GM12878 (cell line): ENCODE measurements at regions not wholly inside any gene's neighbourhood (a gene's known extent, or its start where the extent isn't known, plus 50 kb on each side); places are given as distances from the start of the nearest gene placed in this dataset.

ENCODE experiments used
- ATAC-seq: fragments of 200-7000 bp; cut with Tn5 transposase; 3 replicates; pipeline ENCODE4 v1.9.1; 2020; ENCODE audit warnings: mild to moderate bottlenecking, moderate library complexity
- BruUV-seq: library from RNA; stranded (reverse); fragments of 400-500 nt; replicated peaks from 2 replicates; lab custom pipeline; 2021; lab: Mats Ljungman, UMichigan
- CTCF ChIA-PET: fragments of 300-600 bp; sonication (Branson Sonifier 250); formaldehyde crosslinking; extraction: SDS; loops from one replicate; lab custom pipeline; 2021; ENCODE audit warnings: inconsistent platforms; lab: Yijun Ruan, JAX
- POLR2A ChIA-PET: fragments of 350-600 bp; formaldehyde crosslinking; extraction: SDS; loops from one replicate; lab custom pipeline; 2021; ENCODE audit warnings: inconsistent platforms; lab: Charles Lee
- RAD21 ChIA-PET: fragments of 300-600 bp; sonication (Branson Sonifier 250); formaldehyde crosslinking; loops from one replicate; lab custom pipeline; 2023; ENCODE audit warnings: antibody characterized with exemption; ENCODE audit not compliant: unreplicated experiment; lab: Charles Lee
- SMC1A ChIA-PET: fragments of 300-600 bp; sonication (Branson Sonifier 250); formaldehyde crosslinking; loops from one replicate; lab custom pipeline; 2023; ENCODE audit not compliant: unreplicated experiment, uncharacterized antibody; lab: Charles Lee
- DNase-seq: peaks from one replicate; pipeline ENCODE4 v3.0.0-alpha.2; 2011; ENCODE audit warnings: low read depth, low spot score
- FAIRE-seq: peaks from 3 replicates; lab custom pipeline; 2011; peaks lifted over from hg19 to GRCh38; lab: Jason Lieb, UNC
- H2AFZ ChIP-seq: 2 replicates; pipeline ENCODE4 v1.6.0; 2011; ENCODE audit warnings: low read depth, low read length, control low read depth; ENCODE audit not compliant: control insufficient read depth
- H3K27ac ChIP-seq: 2 replicates; pipeline ENCODE4 v1.5.1; 2011; ENCODE audit warnings: control low read depth; ENCODE audit not compliant: control insufficient read depth, insufficient read depth
- H3K27me3 ChIP-seq, 2 experiments: replicated peaks in 1 of 2; 2 replicates each; pipeline versions ENCODE4 v1.6.0 to v1.6.1; 2011; ENCODE audit warnings: low read length in 1 of 2; ENCODE audit not compliant: control insufficient read depth in 2 of 2, insufficient read depth in 2 of 2
- H3K36me3 ChIP-seq, 2 experiments: 2 replicates each; pipeline ENCODE4 v1.5.1; 2011; ENCODE audit warnings: low read length in 1 of 2; ENCODE audit not compliant: control insufficient read depth in 2 of 2, insufficient read depth in 2 of 2
- H3K4me1 ChIP-seq: 2 replicates; pipeline ENCODE4 v1.6.1; 2011; ENCODE audit warnings: mild to moderate bottlenecking, low read length, moderate library complexity, mixed read lengths; ENCODE audit not compliant: control insufficient read depth, insufficient read depth
- H3K4me2 ChIP-seq: 2 replicates; pipeline ENCODE4 v1.6.0; 2011; ENCODE audit warnings: control low read depth; ENCODE audit not compliant: control insufficient read depth, insufficient read depth
- H3K4me3 ChIP-seq: fragments of 200-600 bp; sonication (generic); 2 replicates; pipeline ENCODE4 v1.5.1; 2016
- H3K79me2 ChIP-seq: 2 replicates; pipeline ENCODE4 v1.6.0; 2011; ENCODE audit warnings: low read length; ENCODE audit not compliant: control insufficient read depth, insufficient read depth
- H3K9ac ChIP-seq: 2 replicates; pipeline ENCODE4 v1.8.0; 2011; ENCODE audit warnings: low read length, control low read depth, mixed read lengths; ENCODE audit not compliant: control insufficient read depth, insufficient read depth
- H3K9me3 ChIP-seq: replicated peaks from 3 replicates; pipeline ENCODE4 v1.5.1; 2011; ENCODE audit warnings: mild to moderate bottlenecking, low read length; ENCODE audit not compliant: control insufficient read depth, insufficient read depth
- H4K20me1 ChIP-seq: 2 replicates; pipeline ENCODE4 v1.6.0; 2011; ENCODE audit not compliant: control insufficient read depth, insufficient read depth
- ATF7 ChIP-seq: fragments of 450-650 bp; IDR thresholded peaks from 2 replicates; pipeline ENCODE4 v1.6.1; 2016; ENCODE audit warnings: low read depth, mild to moderate bottlenecking
- BCL11A ChIP-seq: IDR thresholded peaks from 2 replicates; pipeline ENCODE4 v1.6.1; 2011; ENCODE audit warnings: low read depth, low read length
- CREM ChIP-seq: IDR thresholded peaks from 2 replicates; pipeline ENCODE4 v1.6.1; 2014; ENCODE audit warnings: antibody characterized with exemption, low read depth
- EP300 ChIP-seq, 2 experiments: fragments of 150-350 bp in 1 of 2; IDR thresholded peaks; 2 replicates each; pipeline ENCODE4 v1.6.1; 2011 to 2012; ENCODE audit warnings: low read depth in 2 of 2, low read length in 2 of 2, borderline replicate concordance in 1 of 2, improper control_type of control experiment in 1 of 2, inconsistent platforms in 1 of 2; ENCODE audit not compliant: control insufficient read depth in 1 of 2
- FOXM1 ChIP-seq: IDR thresholded peaks from 2 replicates; pipeline ENCODE4 v1.6.1; 2012; ENCODE audit warnings: low read depth, mild to moderate bottlenecking, inconsistent platforms, low read length, moderate library complexity
- HCFC1 ChIP-seq: fragments of 150-350 bp; IDR thresholded peaks from 2 replicates; pipeline ENCODE4 v1.6.1; 2014; ENCODE audit warnings: low read length
- NBN ChIP-seq: fragments of 450-650 bp; IDR thresholded peaks from 2 replicates; pipeline ENCODE4 v1.6.1; 2016
- PML ChIP-seq: IDR thresholded peaks from 2 replicates; pipeline ENCODE4 v1.6.1; 2012; ENCODE audit warnings: low read length, inconsistent platforms
- SREBF1 ChIP-seq: IDR thresholded peaks from 2 replicates; pipeline ENCODE4 v1.6.1; 2012; ENCODE audit warnings: mild to moderate bottlenecking, low read length
- ZNF207 ChIP-seq: fragments of 450-650 bp; IDR thresholded peaks from 2 replicates; pipeline ENCODE4 v1.6.1; 2014; ENCODE audit warnings: antibody characterized with exemption, mild to moderate bottlenecking, borderline replicate concordance
- in situ Hi-C: fragments of 300-500 bp; cut with MboI; formaldehyde crosslinking; loops from 9 replicates; pipeline ENCODE4 v1.14.3; 2018; ENCODE audit warnings: mixed read lengths
- intact Hi-C: fragments of 100-400 bp; cut with micrococcal nuclease; formaldehyde crosslinking; loops from one replicate; pipeline ENCODE4 v1.14.2; 2022; ENCODE audit not compliant: unreplicated experiment
- TF ChIP-seq, protein P1 (sequence below): fragments of 450-650 bp; formaldehyde crosslinking; IDR thresholded peaks from 2 replicates; pipeline ENCODE4 v1.4.0; 2020; ENCODE audit warnings: mild to moderate bottlenecking, moderate library complexity

DNA sequence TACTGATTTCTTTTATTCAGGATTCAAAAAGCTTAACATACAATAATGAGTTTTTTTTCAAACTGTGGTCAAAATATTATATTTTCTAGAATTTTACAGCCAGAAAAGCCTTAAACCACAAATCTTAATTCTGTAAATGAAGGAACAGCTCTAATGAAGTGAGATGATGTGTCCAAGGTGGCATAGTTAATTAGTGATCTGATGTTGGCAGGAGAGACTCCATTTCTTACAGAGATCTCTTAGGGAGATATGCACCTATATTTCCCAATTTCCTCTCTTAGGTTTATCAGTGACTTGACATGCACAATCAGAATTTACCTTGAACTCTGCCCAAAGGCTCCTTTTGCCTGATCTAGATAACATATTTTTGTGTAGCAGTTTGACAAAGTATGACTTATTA, 211.1 kb upstream of the ZNF804B start:
- H4K20me1 ChIP-seq, result no peaks in the 10 kb centered on the region

More for the DNA sequence above, 211.1 kb upstream of the ZNF804B start:
- no peaks in the 10 kb centered on the region for H3K36me3 ChIP-seq
- ChIA-PET SMC1A (interaction anchor here (0.6 to 4.6 kb wide), 13 partner anchors 9 to 1075 kb away, joined by 3 to 50 read pairs (median 4); no protein-coding TSS in a partner anchor), CTCF (interaction anchor here (0.8 to 6.2 kb wide), 8 partner anchors 28 to 1075 kb away, joined by 3 to 78 read pairs (median 5); no protein-coding TSS in a partner anchor), RAD21 (interaction anchor here (1.3 to 7.2 kb wide), 5 partner anchors 209 to 1075 kb away, joined by 3 to 58 read pairs (median 6); no protein-coding TSS in a partner anchor), POLR2A (no interaction called here)
- H2AFZ ChIP-seq, result no peak overlapping the region
- TF ChIP-seq EP300 (IDR thresholded peaks at IDR 0.05; ENCODE audit: borderline replicate concordance in 1 of 2, control insufficient read depth in 1 of 2, low read depth in 2 of 2, low read length in 2 of 2), result no peak
- TF ChIP-seq FOXM1, result no peak
- TF ChIP-seq SREBF1, result no peak
- TF ChIP-seq, protein P1, sequence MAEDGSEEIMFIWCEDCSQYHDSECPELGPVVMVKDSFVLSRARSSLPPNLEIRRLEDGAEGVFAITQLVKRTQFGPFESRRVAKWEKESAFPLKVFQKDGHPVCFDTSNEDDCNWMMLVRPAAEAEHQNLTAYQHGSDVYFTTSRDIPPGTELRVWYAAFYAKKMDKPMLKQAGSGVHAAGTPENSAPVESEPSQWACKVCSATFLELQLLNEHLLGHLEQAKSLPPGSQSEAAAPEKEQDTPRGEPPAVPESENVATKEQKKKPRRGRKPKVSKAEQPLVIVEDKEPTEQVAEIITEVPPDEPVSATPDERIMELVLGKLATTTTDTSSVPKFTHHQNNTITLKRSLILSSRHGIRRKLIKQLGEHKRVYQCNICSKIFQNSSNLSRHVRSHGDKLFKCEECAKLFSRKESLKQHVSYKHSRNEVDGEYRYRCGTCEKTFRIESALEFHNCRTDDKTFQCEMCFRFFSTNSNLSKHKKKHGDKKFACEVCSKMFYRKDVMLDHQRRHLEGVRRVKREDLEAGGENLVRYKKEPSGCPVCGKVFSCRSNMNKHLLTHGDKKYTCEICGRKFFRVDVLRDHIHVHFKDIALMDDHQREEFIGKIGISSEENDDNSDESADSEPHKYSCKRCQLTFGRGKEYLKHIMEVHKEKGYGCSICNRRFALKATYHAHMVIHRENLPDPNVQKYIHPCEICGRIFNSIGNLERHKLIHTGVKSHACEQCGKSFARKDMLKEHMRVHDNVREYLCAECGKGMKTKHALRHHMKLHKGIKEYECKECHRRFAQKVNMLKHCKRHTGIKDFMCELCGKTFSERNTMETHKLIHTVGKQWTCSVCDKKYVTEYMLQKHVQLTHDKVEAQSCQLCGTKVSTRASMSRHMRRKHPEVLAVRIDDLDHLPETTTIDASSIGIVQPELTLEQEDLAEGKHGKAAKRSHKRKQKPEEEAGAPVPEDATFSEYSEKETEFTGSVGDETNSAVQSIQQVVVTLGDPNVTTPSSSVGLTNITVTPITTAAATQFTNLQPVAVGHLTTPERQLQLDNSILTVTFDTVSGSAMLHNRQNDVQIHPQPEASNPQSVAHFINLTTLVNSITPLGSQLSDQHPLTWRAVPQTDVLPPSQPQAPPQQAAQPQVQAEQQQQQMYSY, result no peak
- TF ChIP-seq ZNF207, result no peak
- no peak for TF ChIP-seq PML
- no peak for TF ChIP-seq HCFC1
- no peak for TF ChIP-seq NBN
- TF ChIP-seq ATF7, result no peak
- no peak for TF ChIP-seq CREM
- no peak for TF ChIP-seq BCL11A
- intact Hi-C loops (loop anchor here (5.0 to 10.0 kb wide), 2 partner anchors 144 to 306 kb away; no protein-coding TSS in a partner anchor), in situ Hi-C loops (loop anchor here (5.0 kb wide), 2 partner anchors 289 to 1074 kb away; no protein-coding TSS in a partner anchor)
- no peaks in the 10 kb centered on the region for H3K79me2 ChIP-seq
- BruUV-seq, result no TSS peak
- no peak overlapping the region for H3K4me2 ChIP-seq
- no peaks in the 10 kb centered on the region for H3K27me3 ChIP-seq
- FAIRE-seq (no peak), DNase-seq (no peak), ATAC-seq (no peak)
- no peak overlapping the region for H3K4me3 ChIP-seq
- H3K27ac ChIP-seq, result no peak overlapping the region
- H3K9me3 ChIP-seq, result no peaks in the 10 kb centered on the region; the same call in 2 of the 3 replicates
- H3K9ac ChIP-seq, result no peak overlapping the region
- no peaks in the 10 kb centered on the region for H3K4me1 ChIP-seq
